ENCODE measurements at regions not wholly inside any gene's neighbourhood (a gene's known extent, or its start where the extent isn't known, plus 50 kb on each side); places are given as distances from the start of the nearest gene placed in this dataset.

DNA sequence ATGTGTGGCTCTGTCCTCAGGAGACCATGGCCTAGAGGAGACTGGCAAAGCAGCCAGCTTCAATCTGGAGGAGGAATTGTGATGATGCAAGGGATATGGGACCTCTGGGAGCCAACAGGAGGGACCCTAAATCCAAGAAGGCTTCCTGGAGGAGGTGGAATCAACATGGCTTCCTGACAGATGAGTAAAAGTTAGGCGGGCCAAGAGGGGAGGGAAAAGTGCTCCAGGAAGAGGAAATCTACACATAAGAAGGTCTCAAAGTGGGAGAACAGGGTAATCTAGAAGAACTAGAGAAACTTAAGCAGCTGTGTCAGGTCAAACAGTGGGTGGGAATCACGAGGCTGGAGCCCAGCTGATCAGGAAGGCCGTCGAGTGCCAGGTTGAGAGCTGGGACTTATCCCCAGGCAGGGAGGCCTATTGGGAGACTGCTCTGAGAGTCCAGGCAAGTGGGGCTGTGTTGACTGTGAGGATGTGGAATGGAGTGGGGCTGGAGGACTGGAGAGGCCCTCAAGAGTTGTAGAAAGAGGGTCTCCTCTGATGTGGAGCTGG, 119.1 kb downstream of the C9orf50 start:
- POLR2A ChIA-PET, result no interaction called here
- Mint-ChIP-seq H3K36me3 (ENCODE audit: low read depth) (peaks cover 18% of the 10 kb centered on the region), H3K4me3 (no peak overlapping the region), H3K9me3 (ENCODE audit: low read depth) (no peaks in the 10 kb centered on the region), H3K27me3 (no peaks in the 10 kb centered on the region), H3K27ac (no peak overlapping the region), H3K4me1 (peaks cover 15% of the 10 kb centered on the region)
- DNase-seq (no peak), ATAC-seq (no peak)
- CTCF ChIA-PET, result interaction anchor here (0.6 kb wide), 1 partner anchor 9 kb away, joined by 4 read pairs; no protein-coding TSS in a partner anchor
- intact Hi-C loops (cut with DNase I, micrococcal nuclease), result no loop called here

DNA sequence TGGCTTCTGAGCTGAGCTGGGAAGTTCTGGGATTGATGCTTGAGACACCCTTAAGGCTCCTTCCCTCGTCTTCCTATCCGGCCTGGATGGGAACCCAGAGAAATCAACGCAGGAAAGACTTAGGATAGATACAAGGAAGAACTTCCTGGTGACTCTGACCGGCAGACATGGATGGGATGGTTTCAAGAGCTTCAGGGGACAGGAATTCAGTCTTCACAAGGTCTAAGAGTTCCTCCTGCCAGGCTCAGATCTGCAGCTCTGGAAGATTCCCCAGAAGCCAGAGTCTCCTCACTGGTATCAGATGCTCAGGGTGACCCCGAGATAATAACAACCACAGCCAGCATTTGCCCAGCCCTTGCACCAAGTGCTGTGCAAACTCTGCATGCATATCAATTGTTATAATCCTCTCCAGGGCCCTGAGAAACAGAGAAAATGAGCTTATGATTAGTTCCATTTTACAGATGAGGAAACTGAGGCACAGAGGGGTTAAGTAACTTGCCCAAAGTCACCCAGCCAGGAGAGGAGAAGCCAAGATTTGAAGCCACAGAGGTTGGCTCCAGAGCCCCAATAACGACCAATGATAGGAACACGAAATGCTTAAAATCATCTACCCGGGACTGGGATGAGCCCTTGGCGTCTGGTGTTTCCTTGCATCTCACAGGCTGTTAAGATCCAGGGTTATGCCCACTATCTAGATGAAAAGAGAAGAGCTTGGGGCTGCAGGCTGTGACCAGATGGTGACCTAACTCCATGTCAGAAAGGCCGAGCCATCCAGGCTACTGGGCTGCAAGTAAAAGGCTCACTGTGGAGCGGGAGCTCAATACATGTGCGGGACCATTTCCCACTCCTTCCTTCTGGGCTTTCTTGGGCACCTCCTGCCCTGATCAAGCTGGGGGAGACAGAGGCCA, 119.8 kb downstream of the C9orf50 start:
- Mint-ChIP-seq H3K27ac (no peak overlapping the region), H3K4me3 (no peak overlapping the region), H3K27me3 (no peaks in the 10 kb centered on the region), H3K4me1 (peaks cover 17% of the 10 kb centered on the region), H3K36me3 (ENCODE audit: low read depth) (peaks cover 18% of the 10 kb centered on the region), H3K9me3 (ENCODE audit: low read depth) (no peaks in the 10 kb centered on the region)
- DNase-seq (no peak), ATAC-seq (no peak)
- ChIA-PET CTCF (interaction anchor here (0.6 kb wide), 1 partner anchor 9 kb away, joined by 4 read pairs; no protein-coding TSS in a partner anchor), POLR2A (no interaction called here)
- intact Hi-C loops (cut with DNase I, micrococcal nuclease), result no loop called here

GRCh38 chr9:129500161-129500862, 120.6 kb downstream of the C9orf50 start:
- POLR2A ChIA-PET, result interaction anchor here (0.5 kb wide), 1 partner anchor 198 kb away, joined by 3 read pairs; no protein-coding TSS in a partner anchor
- ATAC-seq (no peak), DNase-seq (no peak)
- Mint-ChIP-seq H3K27me3 (no peaks in the 10 kb centered on the region), H3K4me3 (no peak overlapping the region), H3K27ac (no peak overlapping the region), H3K9me3 (ENCODE audit: low read depth) (no peaks in the 10 kb centered on the region), H3K36me3 (ENCODE audit: low read depth) (peaks cover 20% of the 10 kb centered on the region), H3K4me1 (peaks cover 25% of the 10 kb centered on the region)
- intact Hi-C loops (cut with DNase I, micrococcal nuclease), result no loop called here
- CTCF ChIA-PET, result no interaction called here

DNA sequence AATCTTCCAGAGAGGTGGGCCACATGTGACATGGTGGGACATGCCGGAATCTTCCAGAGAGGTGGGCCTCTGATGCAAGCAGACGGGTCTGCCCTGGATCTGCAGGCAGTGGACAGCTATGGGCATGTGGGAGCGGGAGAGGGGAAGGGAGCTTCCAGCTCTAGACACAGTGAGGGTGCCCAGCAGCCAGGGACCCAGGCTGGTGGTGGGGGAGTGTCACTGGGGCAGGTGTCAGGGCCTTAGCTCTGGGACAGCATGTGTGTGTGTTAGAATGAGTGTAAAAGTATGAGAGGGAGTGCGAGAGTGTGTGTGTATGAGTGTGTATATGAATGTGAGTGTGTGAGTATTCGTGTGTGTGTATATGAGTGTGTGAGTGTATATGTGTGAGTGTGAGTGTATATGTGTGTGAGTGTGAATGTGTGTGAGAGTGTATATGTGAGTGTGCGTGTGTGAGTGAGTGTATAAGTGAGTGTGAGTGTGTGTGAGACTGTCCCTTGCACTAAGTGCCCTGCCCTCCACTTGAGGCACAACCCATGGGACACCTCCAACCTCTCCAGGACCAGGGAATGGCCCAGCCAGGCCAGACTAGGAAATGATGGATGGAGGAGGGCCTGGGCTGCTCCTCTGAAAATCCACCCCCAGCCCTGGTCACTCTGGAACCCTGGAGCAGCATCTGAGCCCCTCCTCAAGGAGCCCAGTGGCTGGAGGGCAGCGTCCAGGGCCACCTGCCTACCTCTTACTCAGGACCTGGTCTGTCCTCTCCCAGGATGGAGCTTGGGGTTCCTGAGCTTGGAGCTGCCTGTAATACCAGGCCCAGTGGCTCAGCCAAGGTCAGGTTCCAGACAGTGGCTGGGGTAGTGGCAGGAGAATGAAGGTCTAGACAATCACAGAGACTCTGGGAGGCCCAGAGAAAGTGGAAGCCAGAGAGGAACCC, 122.2 kb downstream of the C9orf50 start:
- ATAC-seq (no peak), DNase-seq (no peak)
- no peaks in the 10 kb centered on the region for H3K27me3 Mint-ChIP-seq
- ChIA-PET POLR2A (interaction anchor here (1.0 to 1.1 kb wide), 2 partner anchors 14 to 15 kb away, joined by 3 to 5 read pairs; no protein-coding TSS in a partner anchor), CTCF (interaction anchor here (0.6 kb wide), 1 partner anchor 1367 kb away, joined by 3 read pairs; no protein-coding TSS in a partner anchor)
- H3K4me1 Mint-ChIP-seq, result peaks cover 26% of the 10 kb centered on the region
- H3K4me3 Mint-ChIP-seq, result no peak overlapping the region
- peaks cover 15% of the 10 kb centered on the region for H3K36me3 Mint-ChIP-seq (ENCODE audit: low read depth)
- intact Hi-C loops (cut with DNase I, micrococcal nuclease), result loop anchor here in 1 of 2 experiments (10.0 kb wide), 1 partner anchor 106 kb away; no protein-coding TSS in a partner anchor
- no peaks in the 10 kb centered on the region for H3K9me3 Mint-ChIP-seq (ENCODE audit: low read depth)
- H3K27ac Mint-ChIP-seq, result peak overlapping the region; percentile 7

DNA sequence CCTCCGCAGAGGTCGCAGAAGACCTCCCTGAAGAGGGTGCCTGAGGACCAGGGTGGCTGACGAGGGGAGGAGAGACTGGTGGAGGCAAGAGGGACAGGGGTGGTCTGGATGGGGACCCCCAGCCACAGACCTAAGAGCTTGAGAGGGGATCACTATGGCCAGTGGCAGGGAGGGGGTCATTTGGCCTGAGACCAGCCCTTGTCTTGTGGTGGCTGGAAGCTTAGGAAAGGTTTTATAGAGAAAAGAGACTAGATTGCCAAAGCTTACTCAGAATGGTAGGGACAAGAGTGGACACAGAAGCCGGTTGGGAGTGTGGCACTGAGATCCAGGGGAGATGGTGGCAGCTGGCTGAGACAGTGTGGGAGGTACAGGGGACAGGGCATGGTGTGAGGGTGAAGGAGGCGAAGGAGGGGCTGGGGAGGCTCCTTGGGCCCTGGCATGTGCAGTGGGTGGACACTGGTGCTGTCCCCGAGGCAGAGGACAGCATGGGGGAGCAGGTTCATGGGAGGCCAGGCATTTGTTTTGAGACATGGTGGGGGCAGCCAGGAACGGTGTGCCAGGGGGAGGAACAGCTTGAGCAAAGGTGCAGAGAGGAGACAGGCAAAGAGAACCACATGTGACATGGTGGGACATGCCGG, 123.0 kb downstream of the C9orf50 start:
- no peak for ATAC-seq
- peaks cover 22% of the 10 kb centered on the region for H3K4me1 Mint-ChIP-seq
- H3K27me3 Mint-ChIP-seq, result no peaks in the 10 kb centered on the region
- no peak overlapping the region for H3K4me3 Mint-ChIP-seq
- ChIA-PET POLR2A (interaction anchor here (0.9 to 1.0 kb wide), 2 partner anchors 14 to 164 kb away, joined by 3 read pairs; no protein-coding TSS in a partner anchor), CTCF (interaction anchor here (0.6 kb wide), 1 partner anchor 1368 kb away, joined by 3 read pairs; no protein-coding TSS in a partner anchor)
- intact Hi-C loops (cut with DNase I, micrococcal nuclease), result loop anchor here in 1 of 2 experiments (10.0 kb wide), 1 partner anchor 107 kb away; no protein-coding TSS in a partner anchor
- peaks cover 15% of the 10 kb centered on the region for H3K36me3 Mint-ChIP-seq (ENCODE audit: low read depth)
- no peak overlapping the region for H3K27ac Mint-ChIP-seq
- H3K9me3 Mint-ChIP-seq (ENCODE audit: low read depth), result no peaks in the 10 kb centered on the region
- no peak for DNase-seq

DNA sequence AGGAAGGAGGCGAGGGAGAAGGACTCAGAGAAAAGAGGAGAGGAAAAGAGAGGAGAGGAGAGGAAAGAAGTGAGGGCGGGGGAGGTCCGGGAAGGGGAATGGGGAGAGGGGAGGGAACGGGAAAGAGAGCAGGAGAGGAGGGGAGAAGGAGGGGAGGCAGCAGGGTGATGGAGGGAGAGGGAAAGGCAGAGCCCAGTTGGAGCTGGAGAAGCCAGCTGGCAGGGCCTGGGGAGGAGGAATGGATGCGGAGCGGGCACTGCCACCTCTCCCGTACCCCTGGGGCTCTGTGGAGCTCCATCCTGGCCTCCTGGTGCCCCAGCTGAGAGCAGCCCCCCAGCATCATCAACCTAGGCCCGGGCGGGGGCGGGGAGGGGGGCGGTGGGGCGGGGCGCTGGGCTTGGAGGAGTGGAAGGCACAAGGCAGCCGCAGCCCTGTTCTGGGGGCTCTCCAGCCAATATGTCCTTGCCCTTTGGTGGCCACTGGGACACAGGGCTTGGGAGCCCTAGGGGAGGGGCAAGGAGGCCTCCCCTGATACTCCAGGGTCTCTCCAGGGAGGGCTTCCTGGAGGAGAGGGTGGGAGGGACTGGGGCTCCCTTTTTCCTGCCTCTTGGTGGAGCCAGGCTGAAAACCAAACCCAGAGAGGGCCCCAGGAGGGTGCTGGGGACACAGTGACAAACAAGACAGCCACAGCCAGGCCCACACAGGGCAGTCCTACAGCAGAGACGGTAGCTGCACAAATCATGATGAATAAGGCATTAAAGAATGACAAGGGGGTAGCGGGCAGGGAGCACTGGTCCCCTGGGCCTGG, 123.7 kb downstream of the C9orf50 start:
- ATAC-seq (no peak), DNase-seq (no peak)
- Mint-ChIP-seq H3K27ac (peak overlapping the region; percentile 95), H3K4me1 (peaks cover 22% of the 10 kb centered on the region), H3K9me3 (ENCODE audit: low read depth) (no peaks in the 10 kb centered on the region), H3K36me3 (ENCODE audit: low read depth) (peaks cover 16% of the 10 kb centered on the region), H3K4me3 (peak overlapping the region; percentile 74), H3K27me3 (no peaks in the 10 kb centered on the region)
- intact Hi-C loops (cut with DNase I, micrococcal nuclease), result loop anchor here in 1 of 2 experiments (10.0 kb wide), 1 partner anchor 108 kb away; no protein-coding TSS in a partner anchor
- ChIA-PET CTCF (interaction anchor here (0.5 to 0.9 kb wide), 5 partner anchors 37 to 128 kb away, joined by 3 to 4 read pairs (median 3); no protein-coding TSS in a partner anchor), POLR2A (interaction anchor here (0.6 to 1.6 kb wide), 7 partner anchors 14 to 1076 kb away, joined by 3 to 5 read pairs (median 3); no protein-coding TSS in a partner anchor)

DNA sequence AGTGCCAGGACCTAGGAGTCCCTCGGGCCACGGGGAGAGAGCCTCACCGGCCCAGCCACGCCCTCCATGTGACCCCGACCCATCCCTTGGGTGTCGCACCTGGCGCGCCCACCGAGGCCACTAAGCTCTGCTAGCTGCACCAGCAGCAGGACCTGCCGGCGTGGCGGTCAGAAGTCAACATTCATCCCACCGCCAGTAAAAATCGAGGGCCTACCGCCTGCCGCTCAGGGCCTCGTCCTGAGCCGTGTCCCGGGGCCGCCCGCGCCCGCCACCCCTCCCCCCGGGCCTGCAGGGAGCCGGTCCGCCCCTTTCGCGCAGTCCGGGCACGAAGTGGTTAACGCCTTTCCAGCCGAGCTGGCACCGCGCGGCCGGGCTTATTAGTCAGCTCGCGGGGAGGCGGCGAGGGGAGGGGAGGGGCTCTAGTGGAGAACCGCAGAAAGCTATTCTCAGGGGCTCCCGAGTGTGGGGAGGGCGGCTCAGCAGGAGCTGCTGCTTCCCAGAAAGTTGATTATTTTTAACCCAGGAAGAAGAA, 124.4 kb downstream of the C9orf50 start:
- Mint-ChIP-seq H3K9me3 (ENCODE audit: low read depth) (no peaks in the 10 kb centered on the region), H3K27me3 (no peaks in the 10 kb centered on the region), H3K4me1 (peaks cover 27% of the 10 kb centered on the region), H3K36me3 (ENCODE audit: low read depth) (peaks cover 12% of the 10 kb centered on the region), H3K4me3 (peak overlapping the region; percentile 74), H3K27ac (peak overlapping the region; percentile 95)
- CTCF ChIA-PET, result interaction anchor here (0.5 to 3.0 kb wide), 7 partner anchors 36 to 128 kb away, joined by 3 to 11 read pairs (median 3); no protein-coding TSS in a partner anchor
- peak; percentile 82 for ATAC-seq
- POLR2A ChIA-PET, result interaction anchor here (0.6 to 1.6 kb wide), 6 partner anchors 13 to 1076 kb away, joined by 3 to 5 read pairs (median 3); no protein-coding TSS in a partner anchor
- peak; percentile 93 for DNase-seq
- intact Hi-C loops (cut with DNase I, micrococcal nuclease), result loop anchor here (1.0 to 10.0 kb wide), 6 partner anchors 8 to 460 kb away; partner anchors contain the start of genes CRAT (in 1 of the 2) and MIGA2 (in 1 of the 2)

DNA sequence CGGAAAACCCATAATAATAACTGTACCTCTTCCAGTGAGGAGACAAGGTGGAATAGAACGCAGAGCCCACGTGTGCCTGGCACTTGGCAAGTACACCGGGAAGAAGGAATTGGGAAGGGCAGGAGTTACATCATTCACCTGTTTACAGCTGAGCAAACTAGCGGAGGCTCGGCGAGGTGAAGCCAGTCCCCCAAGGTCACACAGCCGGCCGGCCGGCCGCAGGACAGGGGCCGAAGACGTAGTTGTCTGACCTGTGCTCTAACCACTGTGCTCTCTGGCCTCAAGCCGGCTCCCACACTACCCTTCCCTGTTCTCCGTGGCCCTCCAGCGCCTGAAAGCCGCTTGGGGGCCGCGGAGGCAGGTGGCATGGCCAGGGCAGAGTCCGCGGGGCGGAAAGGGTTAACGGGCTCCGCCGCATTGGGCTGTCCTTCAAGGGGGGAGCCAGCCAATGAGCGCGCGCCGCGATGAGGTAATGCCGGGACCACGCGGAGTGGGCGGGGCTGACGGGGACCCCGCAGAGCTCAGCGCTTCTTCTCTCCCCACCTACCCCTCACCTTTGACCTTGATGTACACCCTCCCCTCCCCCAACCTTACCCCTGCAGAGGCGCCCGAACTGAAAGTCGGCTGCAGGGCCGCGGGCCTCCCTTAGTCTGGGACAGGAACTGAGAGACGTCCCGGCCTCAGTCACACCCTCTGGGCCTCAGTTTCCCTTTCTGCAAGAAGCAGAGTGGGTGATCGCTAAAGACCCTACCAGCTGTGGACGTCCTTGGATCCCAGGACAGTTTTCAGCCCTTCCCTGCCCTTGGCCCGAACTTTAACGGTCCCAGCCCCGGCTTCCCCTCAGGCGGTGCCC, 125.1 kb downstream of the C9orf50 start:
- H3K9me3 Mint-ChIP-seq (ENCODE audit: low read depth), result no peaks in the 10 kb centered on the region
- peak overlapping the region; percentile 74 for H3K4me3 Mint-ChIP-seq
- intact Hi-C loops (cut with DNase I, micrococcal nuclease), result loop anchor here (1.0 to 10.0 kb wide), 6 partner anchors 8 to 460 kb away; partner anchors contain the start of genes CRAT (in 1 of the 2) and MIGA2 (in 1 of the 2)
- POLR2A ChIA-PET, result interaction anchor here (0.6 to 1.6 kb wide), 6 partner anchors 13 to 196 kb away, joined by 3 to 5 read pairs (median 3); partner anchors contain the start of gene NTMT1
- CTCF ChIA-PET, result interaction anchor here (0.6 to 3.0 kb wide), 4 partner anchors 36 to 354 kb away, joined by 3 to 11 read pairs (median 3); no protein-coding TSS in a partner anchor
- peaks cover 15% of the 10 kb centered on the region for H3K36me3 Mint-ChIP-seq (ENCODE audit: low read depth)
- H3K27me3 Mint-ChIP-seq, result no peaks in the 10 kb centered on the region
- peak; percentile 92 for DNase-seq
- H3K27ac Mint-ChIP-seq, result peak overlapping the region; percentile 67
- peak; percentile 86 for ATAC-seq
- peaks cover 32% of the 10 kb centered on the region for H3K4me1 Mint-ChIP-seq
